Neural cell (in vitro differentiated cells): ENCODE measurements at regions not wholly inside any gene's neighbourhood (a gene's known extent, or its start where the extent isn't known, plus 50 kb on each side); places are given as distances from the start of the nearest gene placed in this dataset.

Experiments
- H2AFZ ChIP-seq: fragments of 200-600, 300-800 bp; sonication (generic), shearing (Covaris generic); 2 replicates; pipeline ENCODE4 v1.6.0; 2014; ENCODE audit warnings: low read depth, mild to moderate bottlenecking, antibody characterized with exemption, low read length, moderate library complexity
- H3F3A ChIP-seq: fragments of 200-600 bp; shearing (Covaris generic); 2 replicates; pipeline ENCODE4 v1.6.1; 2016; ENCODE audit warnings: mild to moderate bottlenecking, moderate library complexity, mixed read lengths, antibody characterized with exemption, low read length; ENCODE audit not compliant: insufficient read depth, poor library complexity, severe bottlenecking
- H3K27ac ChIP-seq: fragments of 200-600, 300-800 bp; sonication (generic), shearing (Covaris generic); 2 replicates; pipeline ENCODE4 v1.5.1; 2014; ENCODE audit warnings: mild to moderate bottlenecking, low read length, moderate library complexity
- H3K27me3 ChIP-seq: fragments of 300-800, 200-600 bp; sonication (generic), shearing (Covaris generic); 2 replicates; pipeline ENCODE4 v1.6.0; 2014; ENCODE audit warnings: mild to moderate bottlenecking, low read depth, low read length, moderate library complexity; ENCODE audit not compliant: insufficient read depth
- H3K36me3 ChIP-seq: fragments of 300-800, 200-600 bp; sonication (generic), shearing (Covaris generic); 2 replicates; pipeline ENCODE4 v1.5.1; 2014; ENCODE audit warnings: mild to moderate bottlenecking, antibody characterized with exemption, low read length, moderate library complexity; ENCODE audit not compliant: insufficient read depth
- H3K4me2 ChIP-seq: fragments of 300-800, 200-600 bp; sonication (generic), shearing (Covaris generic); 2 replicates; pipeline ENCODE4 v1.6.0; 2014; ENCODE audit warnings: mild to moderate bottlenecking, low read length
- H3K4me3 ChIP-seq: fragments of 300-800, 200-600 bp; sonication (generic), shearing (Covaris generic); 2 replicates; pipeline ENCODE4 v1.5.1; 2014; ENCODE audit warnings: mild to moderate bottlenecking, low read length, moderate library complexity
- H3K79me2 ChIP-seq: fragments of 200-600 bp; shearing (Covaris generic); replicated peaks from 2 replicates; pipeline ENCODE4 v1.6.0; 2014; ENCODE audit warnings: mild to moderate bottlenecking, low read length, moderate library complexity; ENCODE audit not compliant: insufficient read depth
- H3K9ac ChIP-seq: fragments of 300-800, 200-600 bp; sonication (generic), shearing (Covaris generic); 2 replicates; pipeline ENCODE4 v1.6.1; 2016; ENCODE audit warnings: mild to moderate bottlenecking, low read length, mixed read lengths
- H3K9me2 ChIP-seq: fragments of 200-600 bp; shearing (Covaris generic); 2 replicates; pipeline ENCODE4 v1.6.1; 2016; ENCODE audit warnings: mild to moderate bottlenecking, low read length, mixed read lengths; ENCODE audit not compliant: insufficient read depth
- H3K9me3 ChIP-seq: fragments of 200-600, 300-800 bp; sonication (generic), shearing (Covaris generic); 2 replicates; pipeline ENCODE4 v1.6.1; 2016; ENCODE audit warnings: mild to moderate bottlenecking, mixed run types, low read length, moderate library complexity, mixed read lengths
- H4K20me1 ChIP-seq: fragments of 200-600 bp; shearing (Covaris generic); 2 replicates; pipeline ENCODE4 v1.6.1; 2016; ENCODE audit warnings: mild to moderate bottlenecking, mixed run types; ENCODE audit not compliant: insufficient read depth
- CTCF ChIP-seq: fragments of 450-650 bp; IDR thresholded peaks from 2 replicates; pipeline ENCODE4 v1.5.1; 2014; ENCODE audit warnings: antibody characterized with exemption, mild to moderate bottlenecking, moderate library complexity; ENCODE audit not compliant: poor library complexity, severe bottlenecking
- EP300 ChIP-seq: fragments of 450-650 bp; conservative IDR thresholded peaks from 2 replicates; pipeline ENCODE4 v1.6.1; 2014; ENCODE audit warnings: antibody characterized with exemption, mild to moderate bottlenecking, moderate library complexity; ENCODE audit not compliant: poor library complexity, severe bottlenecking
- EZH2 ChIP-seq: fragments of 200-600, 300-800 bp; shearing (Covaris generic), sonication (generic); IDR thresholded peaks from 2 replicates; pipeline ENCODE4 v1.6.1; 2014; ENCODE audit warnings: antibody characterized with exemption, low read length, borderline replicate concordance, mild to moderate bottlenecking; ENCODE audit not compliant: insufficient read depth, poor library complexity, severe bottlenecking
- MXI1 ChIP-seq: fragments of 450-650 bp; conservative IDR thresholded peaks from 2 replicates; pipeline ENCODE4 v1.6.1; 2014; ENCODE audit warnings: antibody characterized with exemption, mild to moderate bottlenecking; ENCODE audit not compliant: poor library complexity, severe bottlenecking
- POLR2AphosphoS5 ChIP-seq: IDR thresholded peaks from 2 replicates; pipeline ENCODE4 v1.6.1; 2012
- RAD21 ChIP-seq: fragments of 450-650 bp; conservative IDR thresholded peaks from 2 replicates; pipeline ENCODE4 v1.6.1; 2014; ENCODE audit warnings: antibody characterized with exemption, mild to moderate bottlenecking, moderate library complexity
- REST ChIP-seq: IDR thresholded peaks from 2 replicates; pipeline ENCODE4 v1.6.1; 2012; ENCODE audit warnings: borderline replicate concordance
- SMC3 ChIP-seq: fragments of 450-650 bp; conservative IDR thresholded peaks from 2 replicates; pipeline ENCODE4 v1.6.1; 2014; ENCODE audit warnings: antibody characterized with exemption, mild to moderate bottlenecking, moderate library complexity; ENCODE audit not compliant: poor library complexity
- TAF1 ChIP-seq: IDR thresholded peaks from 2 replicates; pipeline ENCODE4 v1.6.1; 2012; ENCODE audit warnings: low read depth

GRCh38 chr6:137801352-137802114 lies 65.5 kb upstream of the TNFAIP3 start:
- H3K9ac ChIP-seq, result no peak overlapping the region
- no peak overlapping the region for H3K4me3 ChIP-seq
- H3K9me3 ChIP-seq, result no peaks in the 10 kb centered on the region
- H3K36me3 ChIP-seq, result no peaks in the 10 kb centered on the region
- H3K9me2 ChIP-seq, result no peaks in the 10 kb centered on the region
- H3K27ac ChIP-seq, result no peak overlapping the region
- H3F3A ChIP-seq, result no peaks in the 10 kb centered on the region
- H3K27me3 ChIP-seq, result no peaks in the 10 kb centered on the region
- no peak overlapping the region for H2AFZ ChIP-seq
- H3K79me2 ChIP-seq, result no peaks in the 10 kb centered on the region
- TF ChIP-seq CTCF (no peak), POLR2AphosphoS5 (no peak), EP300 (no peak)
- no peaks in the 10 kb centered on the region for H4K20me1 ChIP-seq
- no peak overlapping the region for H3K4me2 ChIP-seq

GRCh38 chr6:137802408-137803182 lies 64.5 kb upstream of the TNFAIP3 start:
- Histone ChIP-seq H3K27me3 (no peaks in the 10 kb centered on the region), H4K20me1 (no peaks in the 10 kb centered on the region), H3K4me3 (no peak overlapping the region), H3K4me2 (no peak overlapping the region), H3K79me2 (no peaks in the 10 kb centered on the region), H3K9me2 (no peaks in the 10 kb centered on the region), H3F3A (no peaks in the 10 kb centered on the region), H3K9ac (no peak overlapping the region), H3K36me3 (no peaks in the 10 kb centered on the region), H3K27ac (no peak overlapping the region), H2AFZ (no peak overlapping the region), H3K9me3 (no peaks in the 10 kb centered on the region)
- no peak for TF ChIP-seq SMC3
- TF ChIP-seq TAF1, result no peak
- no peak for TF ChIP-seq RAD21
- no peak for TF ChIP-seq POLR2AphosphoS5
- no peak for TF ChIP-seq EP300
- TF ChIP-seq EZH2, result no peak
- TF ChIP-seq MXI1, result no peak

DNA sequence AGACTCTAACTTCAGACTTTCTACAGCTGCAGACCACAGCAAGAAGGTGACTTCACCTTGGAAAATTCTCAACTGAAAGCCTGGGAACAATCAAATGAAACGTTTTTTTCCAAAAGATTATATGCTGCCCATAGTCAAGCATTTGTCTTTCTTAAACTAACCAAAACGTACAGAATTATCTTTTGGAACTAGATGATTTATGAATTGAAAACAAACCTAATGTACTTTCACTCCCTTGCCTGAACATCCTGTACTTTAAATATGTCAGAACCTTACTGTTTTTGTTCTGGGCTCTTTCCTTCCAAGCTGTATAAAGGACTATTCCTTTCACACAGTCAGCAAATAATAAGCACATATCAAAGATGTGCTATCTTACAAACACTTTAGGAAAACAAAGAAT lies 62.4 kb upstream of the TNFAIP3 start:
- Histone ChIP-seq H3K9me3 (no peaks in the 10 kb centered on the region), H4K20me1 (no peaks in the 10 kb centered on the region), H3K9ac (no peak overlapping the region), H3K4me3 (no peak overlapping the region), H3K27ac (no peak overlapping the region), H3K79me2 (no peaks in the 10 kb centered on the region), H3K9me2 (no peaks in the 10 kb centered on the region), H2AFZ (no peak overlapping the region), H3K4me2 (no peak overlapping the region), H3F3A (no peaks in the 10 kb centered on the region), H3K27me3 (no peaks in the 10 kb centered on the region), H3K36me3 (no peaks in the 10 kb centered on the region)
- TF ChIP-seq EZH2 (no peak), CTCF (no peak), POLR2AphosphoS5 (no peak), TAF1 (no peak), SMC3 (no peak), EP300 (no peak), REST (no peak), RAD21 (no peak), MXI1 (no peak)
